K562 (cell line): ENCODE measurements at regions not wholly inside any gene's neighbourhood (a gene's known extent, or its start where the extent isn't known, plus 50 kb on each side); places are given as distances from the start of the nearest gene placed in this dataset.

Source experiments
- ATAC-seq: fragments of 200-7000 bp; cut with Tn5 transposase; 3 replicates; pipeline ENCODE4 v1.9.1; 2020; ENCODE audit warnings: moderate library complexity
- BruUV-seq: library from RNA; stranded (reverse); fragments of 400-500 nt; replicated peaks from 2 replicates; lab custom pipeline; 2021; lab: Mats Ljungman, UMichigan
- CTCF ChIA-PET: fragments of 300-600 bp; formaldehyde crosslinking; extraction: SDS; loops from one replicate; lab custom pipeline; 2021; ENCODE audit warnings: low intra/inter-chr PET ratio; lab: Yijun Ruan, JAX
- POLR2A ChIA-PET: fragments of 300-600, 350-650 bp; sonication (Branson Sonifier 250); formaldehyde crosslinking; extraction: SDS; loops from one replicate; lab custom pipeline; 2021; ENCODE audit warnings: antibody characterized with exemption, inconsistent platforms; lab: Yijun Ruan, JAX
- DNase-seq, 4 experiments: peaks; one replicate each; pipeline versions ENCODE4 v3.0.0 to v3.0.0-alpha.2; 2011 to 2018; ENCODE audit warnings: low spot score in 3 of 4, mixed read lengths in 3 of 4; ENCODE audit errors: extremely low read depth in 1 of 4
- FAIRE-seq: peaks from 2 replicates; lab custom pipeline; 2011; peaks lifted over from hg19 to GRCh38; lab: Jason Lieb, UNC
- H2AFZ ChIP-seq: 2 replicates; pipeline ENCODE4 v1.6.0; 2011; ENCODE audit warnings: low read depth, low read length, control low read depth, inconsistent platforms
- H3K27ac ChIP-seq: fragments of 200-600 bp; 3 replicates; pipeline ENCODE4 v1.8.0; 2011; ENCODE audit warnings: low read depth, mild to moderate bottlenecking, control low read depth, inconsistent platforms, low read length, moderate library complexity, mixed read lengths; ENCODE audit errors: extremely low read depth
- H3K27me3 ChIP-seq, 2 experiments: fragments of 300-600 bp in 1 of 2; 2 replicates in 1 of 2; 3 replicates in 1 of 2; pipeline versions ENCODE4 v1.6.0 to v1.8.0; 2011; ENCODE audit warnings: inconsistent platforms in 2 of 2, low read length in 2 of 2, mild to moderate bottlenecking in 1 of 2, mixed read lengths in 1 of 2, moderate library complexity in 1 of 2; ENCODE audit not compliant: control insufficient read depth in 2 of 2, insufficient read depth in 2 of 2
- H3K36me3 ChIP-seq: fragments of 300-600 bp; 3 replicates; pipeline ENCODE4 v1.8.0; 2011; ENCODE audit warnings: mild to moderate bottlenecking, low read length, inconsistent platforms; ENCODE audit not compliant: control insufficient read depth, insufficient read depth
- H3K4me1 ChIP-seq, 2 experiments: fragments of 200-600 bp in 1 of 2; replicated peaks in 1 of 2; 2 replicates in 1 of 2; 3 replicates in 1 of 2; pipeline versions ENCODE4 v1.5.1 to v1.8.0; 2011; ENCODE audit warnings: inconsistent platforms in 2 of 2, low read length in 2 of 2, mild to moderate bottlenecking in 1 of 2, mixed read lengths in 1 of 2, moderate library complexity in 1 of 2; ENCODE audit not compliant: control insufficient read depth in 2 of 2, insufficient read depth in 2 of 2
- H3K4me2 ChIP-seq: 2 replicates; pipeline ENCODE4 v1.6.1; 2011; ENCODE audit warnings: low read length, control low read depth, inconsistent platforms, mixed read lengths; ENCODE audit not compliant: insufficient read depth
- H3K4me3 ChIP-seq: fragments of 200-600 bp; sonication (generic), shearing (Covaris generic); 2 replicates; pipeline ENCODE4 v1.5.1; 2016; ENCODE audit warnings: control low read depth, inconsistent platforms
- H3K79me2 ChIP-seq: fragments of 200-600 bp; 3 replicates; pipeline ENCODE4 v1.8.0; 2011; ENCODE audit warnings: low read length, inconsistent platforms; ENCODE audit not compliant: control insufficient read depth, insufficient read depth
- H3K9ac ChIP-seq, 2 experiments: 2 replicates each; pipeline versions ENCODE4 v1.6.0 to v1.6.1; 2011; ENCODE audit warnings: low read depth in 2 of 2, low read length in 2 of 2, control low read depth in 1 of 2, inconsistent platforms in 1 of 2, mild to moderate bottlenecking in 1 of 2, mixed read lengths in 1 of 2; ENCODE audit not compliant: insufficient read depth in 1 of 2
- H3K9me1 ChIP-seq: one replicate; pipeline ENCODE4 v1.6.0; 2011; ENCODE audit warnings: inconsistent platforms, mild to moderate bottlenecking, low read length, moderate library complexity; ENCODE audit not compliant: control insufficient read depth, insufficient read depth
- H3K9me3 ChIP-seq: replicated peaks from 2 replicates; pipeline ENCODE4 v1.5.1; 2011; ENCODE audit warnings: low read depth, low read length, inconsistent platforms; ENCODE audit not compliant: control insufficient read depth, insufficient read depth
- H4K20me1 ChIP-seq: replicated peaks from 2 replicates; pipeline ENCODE4 v1.6.1; 2011; ENCODE audit warnings: low read length, inconsistent platforms, mixed read lengths; ENCODE audit not compliant: control insufficient read depth, insufficient read depth
- CBFA2T2 ChIP-seq: fragments of 450-650 bp; conservative IDR thresholded peaks from 2 replicates; pipeline ENCODE4 v1.6.1; 2017; ENCODE audit warnings: mild to moderate bottlenecking
- E2F4 ChIP-seq: sonication (generic); formaldehyde crosslinking; IDR thresholded peaks from 2 replicates; pipeline ENCODE4 v1.8.0; 2022; ENCODE audit warnings: mild to moderate bottlenecking, low read depth, missing genetic modification reagents
- ETS2 ChIP-seq: IDR thresholded peaks from 2 replicates; pipeline ENCODE4 v1.6.1; 2016; ENCODE audit warnings: borderline replicate concordance, missing genetic modification characterization, mild to moderate bottlenecking, moderate library complexity, missing compliant biosample characterization; ENCODE audit not compliant: poor library complexity, severe bottlenecking
- FUS ChIP-seq: fragments of 200-400 bp; formaldehyde crosslinking; optimal IDR thresholded peaks from 2 replicates; pipeline ENCODE3; 2017; ENCODE audit warnings: low read depth, low read length
- HCFC1 ChIP-seq: IDR thresholded peaks from 2 replicates; pipeline ENCODE4 v1.6.1; 2012; ENCODE audit warnings: low read depth, low read length, improper control_type of control experiment
- MBD2 ChIP-seq: sonication (generic); IDR thresholded peaks from 2 replicates; pipeline ENCODE4 v1.6.1; 2016; ENCODE audit warnings: low read depth, borderline replicate concordance
- NCOA4 ChIP-seq: fragments of 450-650 bp; IDR thresholded peaks from 2 replicates; pipeline ENCODE4 v1.6.1; 2018; ENCODE audit warnings: mild to moderate bottlenecking; ENCODE audit not compliant: partially characterized antibody
- POLR2AphosphoS5 ChIP-seq: IDR thresholded peaks from 2 replicates; pipeline ENCODE4 v1.6.1; 2011; ENCODE audit warnings: mild to moderate bottlenecking, low read depth, low read length, moderate library complexity; ENCODE audit not compliant: control insufficient read depth, insufficient read depth
- THRA ChIP-seq: fragments of 450-650 bp; IDR thresholded peaks from 2 replicates; pipeline ENCODE4 v1.6.1; 2017; ENCODE audit warnings: mild to moderate bottlenecking, moderate library complexity
- ZBTB26 ChIP-seq: fragments of 450-650 bp; formaldehyde crosslinking; IDR thresholded peaks from 2 replicates; pipeline ENCODE4 v1.4.0; 2022; ENCODE audit warnings: missing genetic modification characterization
- ZBTB5 ChIP-seq: fragments of 450-650 bp; IDR thresholded peaks from 2 replicates; pipeline ENCODE4 v1.6.1; 2017; ENCODE audit warnings: antibody characterized with exemption
- ZNF217 ChIP-seq: sonication (generic); formaldehyde crosslinking; IDR thresholded peaks from 2 replicates; pipeline ENCODE4 v1.8.0; 2022; ENCODE audit warnings: mild to moderate bottlenecking, missing genetic modification reagents
- WGBS: fragments of 100-300 bp; shearing (Covaris generic); methylation state at CpG from one replicate; pipeline ENCODE4 v1.1.6; 2016; ENCODE audit warnings: low coverage, mixed read lengths; ENCODE audit not compliant: insufficient coverage; ENCODE audit errors: missing lambda C conversion rate; 5-methylcytosine and 5-hydroxymethylcytosine counted together
- in situ Hi-C: fragments of 300-500 bp; cut with MboI; formaldehyde crosslinking; loops from 4 replicates; pipeline ENCODE4 v1.15.0; 2018; ENCODE audit warnings: inconsistent platforms, mixed read lengths
- intact Hi-C: fragments of 100-400 bp; cut with micrococcal nuclease; formaldehyde crosslinking; loops from 2 replicates; pipeline ENCODE4 v1.14.2; 2022

- TF ChIP-seq ZBTB5 (no peak), ZNF217 (CRISPR knock-in tag) (no peak), ETS2 (tag) (no peak)
Measured at GRCh38 chr3:106036696-106037095, 167.9 kb upstream of the CBLB start (continued).

- DNase-seq = no peak
- Histone ChIP-seq H3K79me2 (no peaks in the 10 kb centered on the region), H3K36me3 (no peaks in the 10 kb centered on the region), H3K4me3 (no peak overlapping the region), H2AFZ (no peak overlapping the region), H3K27ac (no peak overlapping the region), H3K27me3 (no peaks in the 10 kb centered on the region), H3K9ac (no peak overlapping the region), H3K9me3 (no peaks in the 10 kb centered on the region), H3K9me1 (no peaks in the 10 kb centered on the region), H4K20me1 (no peaks in the 10 kb centered on the region), H3K4me2 (no peak overlapping the region), H3K4me1 (no peaks in the 10 kb centered on the region)
- TF ChIP-seq ZBTB26 (CRISPR knock-in tag) (no peak), E2F4 (CRISPR knock-in tag) (no peak), FUS (no peak), MBD2 (no peak), THRA (no peak), HCFC1 (no peak), CBFA2T2 (no peak), NCOA4 (no peak), POLR2AphosphoS5 (no peak)
- 74% methylated on average over 2 of the region's 2 CpGs for WGBS
- CTCF ChIA-PET = no interaction called here
- in situ Hi-C loops (no loop called here), intact Hi-C loops (no loop called here)
- no TSS peak for BruUV-seq
- no peak for FAIRE-seq
- POLR2A ChIA-PET = no interaction called here
- ATAC-seq = no peak
Measured at GRCh38 chr3:106047221-106047620, 178.4 kb upstream of the CBLB start.
